Upper lobe of left lung (tissue), 6 donors: ENCODE measurements at regions not wholly inside any gene's neighbourhood (a gene's known extent, or its start where the extent isn't known, plus 50 kb on each side); places are given as distances from the start of the nearest gene placed in this dataset.

Source experiments
- ATAC-seq, 2 donors: fragments of 200-7000 bp; cut with Tn5 transposase; one replicate each; pipeline ENCODE4 v1.9.1; 2022; ENCODE audit warnings: mild to moderate bottlenecking in 2 of 2, moderate library complexity in 2 of 2; ENCODE audit not compliant: low FRiP score in 2 of 2
- DNase-seq, 2 donors: peaks; one replicate each; pipeline ENCODE4 v3.0.0-alpha.2; 2019 to 2020
- H3K27ac ChIP-seq, 4 donors: fragments of 200-600 bp; sonication (generic); one replicate each; pipeline ENCODE4 v1.5.1; 2016 to 2019
- H3K27me3 ChIP-seq, 4 donors: fragments of 200-600 bp; sonication (generic); one replicate each; pipeline ENCODE4 v1.5.1; 2017 to 2019
- H3K36me3 ChIP-seq, 4 donors: fragments of 200-600 bp; sonication (generic); one replicate each; pipeline ENCODE4 v1.5.1; 2016 to 2019
- H3K4me1 ChIP-seq, 4 donors: fragments of 200-600 bp; sonication (generic); one replicate each; pipeline ENCODE4 v1.5.1; 2018 to 2019
- H3K4me3 ChIP-seq, 4 donors: fragments of 200-600 bp; sonication (generic); one replicate each; pipeline ENCODE4 v1.5.1; 2017 to 2019; ENCODE audit warnings: mild to moderate bottlenecking in 2 of 4, moderate library complexity in 1 of 4
- H3K9me3 ChIP-seq, 4 donors: fragments of 200-600 bp; sonication (generic); one replicate each; pipeline ENCODE4 v1.5.1; 2018 to 2019
- EP300 ChIP-seq, 4 donors: sonication (generic); formaldehyde crosslinking; IDR thresholded peaks; one replicate each; pipeline ENCODE4 v1.5.1; 2017; ENCODE audit warnings: antibody characterized with exemption in 4 of 4, control low read depth in 2 of 4
- POLR2A ChIP-seq, 4 donors: fragments of 450-650 bp; IDR thresholded peaks; one replicate each; pipeline ENCODE4 v1.5.1; 2016 to 2017; ENCODE audit warnings: antibody characterized with exemption in 4 of 4, mild to moderate bottlenecking in 2 of 4
- POLR2AphosphoS5 ChIP-seq, 2 donors: sonication (generic); formaldehyde crosslinking; IDR thresholded peaks; one replicate each; pipeline ENCODE4 v1.5.1; 2017; ENCODE audit warnings: antibody characterized with exemption in 2 of 2
- WGBS, 2 donors: methylation state at CpG; one replicate each; pipeline ENCODE4 v1.1.5; 2017 to 2018; 5-methylcytosine and 5-hydroxymethylcytosine counted together
- TF ChIP-seq, protein P1 (sequence below), 6 experiments: fragments of 450-650 bp in 4 of 6; fragments of 200-600 bp in 2 of 6; sonication (generic) in 2 of 6; IDR thresholded peaks; one replicate each; pipeline ENCODE4 v1.5.1; 2016 to 2019; ENCODE audit warnings: antibody characterized with exemption in 6 of 6
- donor health status: DM: no; HTN: no; CAD: no; lungs with moderate emphysema.
- donor health status: DM: no; HTN: yes; CAD: no; lungs with severe emphysema.

DNA sequence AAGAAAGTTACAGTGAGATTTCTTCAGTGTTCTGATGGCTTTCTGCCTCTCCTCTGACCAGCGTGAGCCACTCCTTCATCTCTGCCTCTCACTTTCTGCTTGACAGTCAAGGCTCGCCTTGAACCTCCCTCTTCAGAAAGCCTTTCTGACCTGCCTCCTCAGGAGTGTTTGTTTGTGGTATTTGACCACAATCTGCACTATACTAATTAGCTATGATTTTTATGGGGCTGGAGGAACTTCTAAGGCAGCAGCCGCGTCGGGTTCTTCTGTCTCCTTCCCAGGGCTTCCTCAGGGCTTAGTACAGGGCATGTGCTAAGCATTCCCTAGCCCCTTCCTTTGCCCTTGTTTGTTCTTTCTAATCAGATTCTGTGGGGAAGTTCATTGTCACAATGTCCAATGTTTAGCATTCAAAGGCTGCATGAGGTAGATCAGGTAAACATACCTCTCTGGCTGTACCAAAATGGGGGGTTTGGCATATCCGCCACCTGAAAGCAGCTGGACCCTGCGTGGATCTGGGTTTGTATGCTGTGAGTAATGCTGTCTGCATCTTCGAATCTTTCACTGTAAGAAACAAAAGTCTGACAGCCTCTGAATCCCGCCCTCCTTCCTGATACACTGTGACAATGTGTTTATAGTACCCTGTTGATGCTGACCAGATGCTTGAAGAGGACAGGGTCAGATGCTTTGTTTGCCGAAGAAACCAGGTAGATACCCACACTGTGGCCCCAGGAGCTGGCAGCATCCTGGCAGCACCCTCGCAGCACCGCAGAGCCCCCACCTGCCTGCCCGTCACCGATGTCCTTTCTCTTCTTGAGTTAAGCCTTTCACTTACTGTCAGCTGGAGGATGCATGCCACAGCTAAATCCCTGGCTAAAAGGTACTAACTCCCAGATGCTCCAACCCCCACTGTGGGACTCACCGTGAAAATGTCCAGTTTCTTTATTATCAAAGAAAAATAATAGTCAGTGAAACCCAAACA lies 260.8 kb upstream of the HDAC4 start:
- Histone ChIP-seq H3K36me3 (no peaks in the 10 kb centered on the region), H3K4me1 (peaks cover 0 to 16% (median 3%) of the 10 kb centered on the region in 4 donors), H3K27ac (no peak overlapping the region), H3K9me3 (no peaks in the 10 kb centered on the region), H3K4me3 (no peak overlapping the region), H3K27me3 (peaks cover 0 to 6% (median 0%) of the 10 kb centered on the region in 4 donors)
- DNase-seq (no peak), ATAC-seq (no peak)
- TF ChIP-seq EP300 (IDR thresholded peaks at IDR 0.05) (no peak), POLR2A (IDR thresholded peaks at IDR 0.05) (no peak), POLR2AphosphoS5 (IDR thresholded peaks at IDR 0.05) (no peak)
- TF ChIP-seq, protein P1, sequence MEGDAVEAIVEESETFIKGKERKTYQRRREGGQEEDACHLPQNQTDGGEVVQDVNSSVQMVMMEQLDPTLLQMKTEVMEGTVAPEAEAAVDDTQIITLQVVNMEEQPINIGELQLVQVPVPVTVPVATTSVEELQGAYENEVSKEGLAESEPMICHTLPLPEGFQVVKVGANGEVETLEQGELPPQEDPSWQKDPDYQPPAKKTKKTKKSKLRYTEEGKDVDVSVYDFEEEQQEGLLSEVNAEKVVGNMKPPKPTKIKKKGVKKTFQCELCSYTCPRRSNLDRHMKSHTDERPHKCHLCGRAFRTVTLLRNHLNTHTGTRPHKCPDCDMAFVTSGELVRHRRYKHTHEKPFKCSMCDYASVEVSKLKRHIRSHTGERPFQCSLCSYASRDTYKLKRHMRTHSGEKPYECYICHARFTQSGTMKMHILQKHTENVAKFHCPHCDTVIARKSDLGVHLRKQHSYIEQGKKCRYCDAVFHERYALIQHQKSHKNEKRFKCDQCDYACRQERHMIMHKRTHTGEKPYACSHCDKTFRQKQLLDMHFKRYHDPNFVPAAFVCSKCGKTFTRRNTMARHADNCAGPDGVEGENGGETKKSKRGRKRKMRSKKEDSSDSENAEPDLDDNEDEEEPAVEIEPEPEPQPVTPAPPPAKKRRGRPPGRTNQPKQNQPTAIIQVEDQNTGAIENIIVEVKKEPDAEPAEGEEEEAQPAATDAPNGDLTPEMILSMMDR (IDR thresholded peaks at IDR 0.05), result no peak
- WGBS, 2 donors, result 46 to 50% methylated on average over 15 of the region's 15 CpGs

DNA sequence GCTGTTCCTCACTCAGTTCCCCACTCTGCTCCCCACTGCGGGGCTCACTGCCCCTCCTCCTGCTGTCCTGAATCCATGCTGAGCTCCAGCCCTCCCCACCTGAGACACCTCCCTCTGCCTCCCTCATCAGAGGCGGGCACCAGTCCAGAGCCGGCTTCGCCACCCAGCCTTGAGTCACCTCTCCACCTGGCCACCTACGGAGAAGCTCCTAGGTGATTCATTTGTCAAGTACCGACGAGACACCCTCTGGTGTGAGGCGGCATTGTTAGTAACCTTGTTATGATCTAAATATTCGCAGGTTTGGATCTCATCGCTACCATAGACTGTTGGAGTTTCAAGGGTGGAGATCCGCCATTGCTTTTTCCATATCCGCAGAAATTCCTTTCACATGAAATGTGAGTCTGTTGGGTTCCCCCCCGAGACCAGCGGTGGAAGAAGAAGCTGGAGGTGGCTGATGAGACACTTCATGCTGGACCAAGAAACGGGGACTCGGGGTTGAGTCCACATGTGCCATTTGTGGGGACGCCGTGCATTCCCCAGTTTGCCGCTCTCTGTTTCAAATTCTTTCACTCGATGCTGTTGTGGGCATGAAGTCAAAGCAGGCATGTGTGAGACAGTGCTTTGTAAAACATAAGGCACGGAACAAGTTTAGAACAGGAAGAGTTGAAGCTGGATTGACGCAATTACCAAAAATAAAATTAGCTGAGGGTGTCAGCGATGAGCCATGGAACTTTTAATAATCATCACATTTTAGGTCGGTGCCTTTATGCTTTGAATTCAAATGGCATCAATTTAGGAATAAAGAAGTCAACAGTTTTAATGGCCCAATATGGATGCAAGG lies 259.8 kb upstream of the HDAC4 start:
- ATAC-seq, result peak in 1 of 2 donors; percentile 8
- peaks cover 0 to 6% (median 0%) of the 10 kb centered on the region in 4 donors for H3K27me3 ChIP-seq
- H3K4me3 ChIP-seq, result no peak overlapping the region
- no peak for DNase-seq
- no peak for TF ChIP-seq POLR2AphosphoS5 (IDR thresholded peaks at IDR 0.05)
- TF ChIP-seq, protein P1 (IDR thresholded peaks at IDR 0.05), result no peak
- no peak for TF ChIP-seq EP300 (IDR thresholded peaks at IDR 0.05)
- TF ChIP-seq POLR2A (IDR thresholded peaks at IDR 0.05), result no peak
- no peaks in the 10 kb centered on the region for H3K36me3 ChIP-seq
- H3K27ac ChIP-seq, result no peak overlapping the region
- peaks cover 0 to 16% (median 3%) of the 10 kb centered on the region in 4 donors for H3K4me1 ChIP-seq
- no peaks in the 10 kb centered on the region for H3K9me3 ChIP-seq
- WGBS, 2 donors, result 83 to 85% methylated on average over 23 to 24 of the region's 24 CpGs

DNA sequence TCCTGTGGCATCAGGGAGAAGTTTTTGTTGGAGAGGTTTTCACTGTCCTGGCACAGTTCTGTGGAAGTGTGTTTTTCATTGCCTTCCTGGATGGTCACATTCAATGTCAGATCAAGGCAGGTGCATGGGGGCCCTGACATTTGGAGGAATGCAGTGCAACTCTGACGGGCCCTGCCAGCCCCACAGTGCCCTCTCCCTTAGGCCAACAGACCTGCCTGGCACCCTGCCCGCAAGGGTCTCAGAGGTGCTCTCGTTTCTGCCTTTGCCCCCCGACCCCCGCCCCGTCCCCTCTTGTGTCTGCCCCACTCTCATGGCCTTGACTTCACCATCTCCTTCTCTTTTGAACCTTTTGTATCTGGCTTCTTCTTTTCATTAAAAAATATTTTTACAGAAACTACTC lies 257.2 kb upstream of the HDAC4 start:
- Histone ChIP-seq H3K4me3 (no peak overlapping the region), H3K9me3 (no peaks in the 10 kb centered on the region), H3K27ac (no peak overlapping the region), H3K4me1 (peaks cover 0 to 16% (median 3%) of the 10 kb centered on the region in 4 donors), H3K36me3 (no peaks in the 10 kb centered on the region), H3K27me3 (peaks cover 0 to 6% (median 0%) of the 10 kb centered on the region in 4 donors)
- ATAC-seq (no peak), DNase-seq (no peak)
- no peak for TF ChIP-seq EP300 (IDR thresholded peaks at IDR 0.05)
- TF ChIP-seq, protein P1 (IDR thresholded peaks at IDR 0.05), result no peak
- no peak for TF ChIP-seq POLR2A (IDR thresholded peaks at IDR 0.05)
- TF ChIP-seq POLR2AphosphoS5 (IDR thresholded peaks at IDR 0.05), result no peak
- 88% methylated on average over 6 of the region's 6 CpGs for WGBS, 2 donors

DNA sequence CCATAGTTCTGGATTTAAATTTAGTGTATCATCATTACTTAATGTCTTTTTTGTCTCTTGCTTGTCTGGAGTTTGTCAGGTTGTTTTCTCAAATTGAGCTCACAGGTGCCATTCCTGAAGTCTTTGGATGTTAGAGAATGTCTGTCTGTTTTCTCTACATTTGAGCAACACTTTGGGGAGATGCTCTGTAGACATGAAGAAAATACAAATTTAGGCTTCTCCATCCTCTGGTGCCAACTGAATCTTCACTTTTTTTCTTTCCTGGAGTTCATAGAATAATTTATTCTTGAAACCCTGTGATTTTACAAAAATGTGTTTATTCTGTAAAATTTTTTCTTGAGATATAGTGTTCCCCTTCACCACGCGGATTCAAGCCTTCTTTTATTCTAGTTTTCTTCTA lies 256.4 kb upstream of the HDAC4 start:
- Histone ChIP-seq H3K36me3 (no peaks in the 10 kb centered on the region), H3K27me3 (peaks cover 0 to 6% (median 0%) of the 10 kb centered on the region in 4 donors), H3K4me1 (peaks cover 0 to 12% (median 3%) of the 10 kb centered on the region in 4 donors), H3K4me3 (no peak overlapping the region), H3K9me3 (no peaks in the 10 kb centered on the region), H3K27ac (no peak overlapping the region)
- DNase-seq (no peak), ATAC-seq (no peak)
- WGBS, 2 donors, result 92 to 96% methylated on average over 2 of the region's 2 CpGs
- no peak for TF ChIP-seq POLR2AphosphoS5 (IDR thresholded peaks at IDR 0.05)
- TF ChIP-seq EP300 (IDR thresholded peaks at IDR 0.05), result no peak
- TF ChIP-seq, protein P1 (IDR thresholded peaks at IDR 0.05), result no peak
- TF ChIP-seq POLR2A (IDR thresholded peaks at IDR 0.05), result no peak
